CD4-positive, alpha-beta T cell (primary cell): ENCODE measurements at regions not wholly inside any gene's neighbourhood (a gene's known extent, or its start where the extent isn't known, plus 50 kb on each side); places are given as distances from the start of the nearest gene placed in this dataset.

Source experiments
- ATAC-seq: fragments of 200-7000 bp; cut with Tn5 transposase; one replicate; pipeline ENCODE4 v1.10.0; 2022; ENCODE audit warnings: mild to moderate bottlenecking; ENCODE audit not compliant: poor library complexity
- CTCF ChIA-PET: fragments of 350-600 bp; sonication (Branson Sonifier 250); formaldehyde crosslinking; loops from one replicate; lab custom pipeline; 2021; ENCODE audit warnings: antibody characterized with exemption, inconsistent platforms; lab: Charles Lee
- POLR2A ChIA-PET: fragments of 350-600 bp; sonication (Branson Sonifier 250); formaldehyde crosslinking; loops from one replicate; lab custom pipeline; 2021; ENCODE audit warnings: antibody characterized with exemption, inconsistent platforms; lab: Charles Lee
- DNase-seq, 14 experiments: peaks; one replicate each; pipeline ENCODE4 v3.0.0-alpha.2; 2013 to 2020; ENCODE audit warnings: mixed read lengths in 2 of 14
- H3K27ac ChIP-seq, 2 donors: one replicate each; pipeline versions ENCODE4 v1.5.1 to v1.7.0; 2013; ENCODE audit warnings: low read length in 2 of 2, low read depth in 1 of 2, mild to moderate bottlenecking in 1 of 2
- H3K27me3 ChIP-seq, 2 experiments: 1 replicate in 1 of 2; 2 replicates in 1 of 2; pipeline versions ENCODE4 v1.6.1 to v1.7.0; 2013; ENCODE audit warnings: low read length in 2 of 2, control low read depth in 1 of 2, mild to moderate bottlenecking in 1 of 2, moderate library complexity in 1 of 2; ENCODE audit not compliant: insufficient read depth in 2 of 2, control insufficient read depth in 1 of 2
- H3K36me3 ChIP-seq: one replicate; pipeline ENCODE4 v1.6.1; 2013; ENCODE audit warnings: low read length, control low read depth; ENCODE audit not compliant: insufficient read depth
- H3K4me1 ChIP-seq: one replicate; pipeline ENCODE4 v1.6.1; 2013; ENCODE audit warnings: low read length, control low read depth; ENCODE audit not compliant: insufficient read depth
- H3K4me3 ChIP-seq: one replicate; pipeline ENCODE4 v1.5.1; 2013; ENCODE audit warnings: mild to moderate bottlenecking, low read length, moderate library complexity
- H3K9me3 ChIP-seq, 2 experiments: 1 replicate in 1 of 2; 2 replicates in 1 of 2; pipeline versions ENCODE4 v1.6.1 to v1.7.0; 2013; ENCODE audit warnings: low read length in 2 of 2, mild to moderate bottlenecking in 2 of 2, control low read depth in 1 of 2, moderate library complexity in 1 of 2; ENCODE audit not compliant: control insufficient read depth in 1 of 2, insufficient read depth in 1 of 2
- H3K27ac Mint-ChIP-seq: one replicate; pipeline ENCODE4 v1.8.0; 2020; ENCODE audit warnings: mixed read lengths
- H3K27me3 Mint-ChIP-seq: one replicate; pipeline ENCODE4 v1.8.0; 2021; ENCODE audit warnings: mixed read lengths
- H3K36me3 Mint-ChIP-seq: one replicate; pipeline ENCODE4 v1.8.0; 2021; ENCODE audit warnings: low read depth, mixed read lengths
- H3K4me1 Mint-ChIP-seq: one replicate; pipeline ENCODE4 v1.8.0; 2021; ENCODE audit warnings: low read depth, mixed read lengths
- H3K4me3 Mint-ChIP-seq: one replicate; pipeline ENCODE4 v1.8.0; 2020; ENCODE audit warnings: mild to moderate bottlenecking, mixed read lengths
- H3K9me3 Mint-ChIP-seq: one replicate; pipeline ENCODE4 v1.8.0; 2020; ENCODE audit warnings: mixed read lengths
- intact Hi-C, 2 experiments: fragments of 100-400 bp; cut with DNase I in 1 of 2; cut with micrococcal nuclease in 1 of 2; formaldehyde crosslinking; loops; one replicate each; pipeline versions ENCODE4 v1.15.1 to v1.9.0; 2023 to 2025; cut with DNase I, micrococcal nuclease
- TF ChIP-seq, protein P1 (sequence below): fragments of 200-600 bp; IDR thresholded peaks from one replicate; pipeline ENCODE4 v1.8.0; 2022; ENCODE audit warnings: antibody characterized with exemption, mild to moderate bottlenecking

GRCh38 chr4:144894573-144894972 is 203.4 kb downstream of the ANAPC10 start:
- Mint-ChIP-seq H3K4me1 (no peaks in the 10 kb centered on the region), H3K36me3 (no peaks in the 10 kb centered on the region), H3K27me3 (no peaks in the 10 kb centered on the region), H3K9me3 (peaks cover 5% of the 10 kb centered on the region), H3K4me3 (no peak overlapping the region), H3K27ac (no peak overlapping the region)
- H3K4me1 ChIP-seq, result no peaks in the 10 kb centered on the region
- H3K4me3 ChIP-seq, result no peak overlapping the region
- TF ChIP-seq, protein P1, sequence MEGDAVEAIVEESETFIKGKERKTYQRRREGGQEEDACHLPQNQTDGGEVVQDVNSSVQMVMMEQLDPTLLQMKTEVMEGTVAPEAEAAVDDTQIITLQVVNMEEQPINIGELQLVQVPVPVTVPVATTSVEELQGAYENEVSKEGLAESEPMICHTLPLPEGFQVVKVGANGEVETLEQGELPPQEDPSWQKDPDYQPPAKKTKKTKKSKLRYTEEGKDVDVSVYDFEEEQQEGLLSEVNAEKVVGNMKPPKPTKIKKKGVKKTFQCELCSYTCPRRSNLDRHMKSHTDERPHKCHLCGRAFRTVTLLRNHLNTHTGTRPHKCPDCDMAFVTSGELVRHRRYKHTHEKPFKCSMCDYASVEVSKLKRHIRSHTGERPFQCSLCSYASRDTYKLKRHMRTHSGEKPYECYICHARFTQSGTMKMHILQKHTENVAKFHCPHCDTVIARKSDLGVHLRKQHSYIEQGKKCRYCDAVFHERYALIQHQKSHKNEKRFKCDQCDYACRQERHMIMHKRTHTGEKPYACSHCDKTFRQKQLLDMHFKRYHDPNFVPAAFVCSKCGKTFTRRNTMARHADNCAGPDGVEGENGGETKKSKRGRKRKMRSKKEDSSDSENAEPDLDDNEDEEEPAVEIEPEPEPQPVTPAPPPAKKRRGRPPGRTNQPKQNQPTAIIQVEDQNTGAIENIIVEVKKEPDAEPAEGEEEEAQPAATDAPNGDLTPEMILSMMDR, result no peak
- intact Hi-C loops, result no loop called here
- ChIA-PET POLR2A (no interaction called here), CTCF (no interaction called here)
- no peak overlapping the region for H3K27ac ChIP-seq
- no peaks in the 10 kb centered on the region for H3K9me3 ChIP-seq
- H3K27me3 ChIP-seq, result no peaks in the 10 kb centered on the region
- peak in 2 of 14 experiments; percentile 2 to 6 for DNase-seq
- no peaks in the 10 kb centered on the region for H3K36me3 ChIP-seq
- ATAC-seq, result no peak

GRCh38 chr4:144899393-144899792 is 198.6 kb downstream of the ANAPC10 start:
- no peaks in the 10 kb centered on the region for H3K27me3 Mint-ChIP-seq
- no peak for DNase-seq
- ChIA-PET CTCF (no interaction called here), POLR2A (no interaction called here)
- Histone ChIP-seq H3K36me3 (no peaks in the 10 kb centered on the region), H3K27me3 (no peaks in the 10 kb centered on the region), H3K9me3 (peaks cover 0 to 3% of the 10 kb centered on the region in 2 experiments), H3K4me1 (no peaks in the 10 kb centered on the region), H3K27ac (no peak overlapping the region), H3K4me3 (no peak overlapping the region)
- ATAC-seq, result no peak
- no peaks in the 10 kb centered on the region for H3K4me1 Mint-ChIP-seq
- H3K9me3 Mint-ChIP-seq, result peaks cover 5% of the 10 kb centered on the region
- no peak overlapping the region for H3K4me3 Mint-ChIP-seq
- no peaks in the 10 kb centered on the region for H3K36me3 Mint-ChIP-seq
- intact Hi-C loops, result no loop called here
- TF ChIP-seq, protein P1, result no peak
- H3K27ac Mint-ChIP-seq, result no peak overlapping the region

DNA sequence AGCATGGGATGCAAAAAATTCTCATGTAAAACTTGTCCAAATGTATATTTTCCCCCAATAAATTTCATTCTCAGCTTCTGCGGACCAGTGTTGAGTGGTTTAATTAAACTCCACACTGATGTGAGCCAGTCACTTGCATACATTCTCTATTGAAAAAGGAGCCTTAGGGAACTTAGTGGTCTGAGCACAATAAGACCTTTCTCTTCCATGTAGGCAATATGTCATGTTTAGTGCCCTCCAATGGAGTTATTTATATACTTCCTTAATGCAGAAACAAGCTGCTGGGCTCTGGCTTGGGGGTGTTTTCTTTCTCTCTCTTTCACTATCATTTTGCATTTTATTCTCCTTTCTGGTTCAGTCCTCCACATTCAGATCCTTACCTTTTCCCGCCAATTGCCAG is 196.9 kb downstream of the ANAPC10 start:
- intact Hi-C loops, result no loop called here

More for the DNA sequence above, 196.9 kb downstream of the ANAPC10 start:
- no peak overlapping the region for H3K27ac Mint-ChIP-seq
- H3K4me1 Mint-ChIP-seq, result no peaks in the 10 kb centered on the region
- TF ChIP-seq, protein P1, result no peak
- Histone ChIP-seq H3K9me3 (peaks cover 0 to 3% of the 10 kb centered on the region in 2 experiments), H3K36me3 (no peaks in the 10 kb centered on the region), H3K27ac (no peak overlapping the region), H3K4me1 (no peaks in the 10 kb centered on the region), H3K27me3 (no peaks in the 10 kb centered on the region), H3K4me3 (no peak overlapping the region)
- ATAC-seq, result no peak
- no peaks in the 10 kb centered on the region for H3K36me3 Mint-ChIP-seq
- ChIA-PET POLR2A (no interaction called here), CTCF (no interaction called here)
- H3K9me3 Mint-ChIP-seq, result no peaks in the 10 kb centered on the region
- DNase-seq, result no peak
- no peak overlapping the region for H3K4me3 Mint-ChIP-seq
- no peaks in the 10 kb centered on the region for H3K27me3 Mint-ChIP-seq
